Stomach (tissue), 8 donors: ENCODE measurements at regions not wholly inside any gene's neighbourhood (a gene's known extent, or its start where the extent isn't known, plus 50 kb on each side); places are given as distances from the start of the nearest gene placed in this dataset.

Experiments
- DNase-seq, 2 donors: peaks; one replicate each; pipeline versions ENCODE4 v3.0.0 to v3.0.0-alpha.2; 2013 to 2019
- H3K27ac ChIP-seq, 5 donors: fragments of 200-600 bp in 4 of 5; sonication (generic) in 4 of 5; one replicate each; pipeline ENCODE4 v1.5.1; 2013 to 2019; ENCODE audit warnings: mild to moderate bottlenecking in 1 of 5, moderate library complexity in 1 of 5
- H3K27me3 ChIP-seq, 3 donors: fragments of 200-600 bp; sonication (generic); one replicate each; pipeline ENCODE4 v1.5.1; 2017 to 2019; ENCODE audit warnings: mixed run types in 1 of 3
- H3K36me3 ChIP-seq, 4 donors: fragments of 200-600 bp; sonication (generic); 1 replicate in 3 of 4; 2 replicates in 1 of 4; pipeline ENCODE4 v1.5.1; 2016 to 2019
- H3K4me1 ChIP-seq, 4 donors: fragments of 200-600 bp; sonication (generic); one replicate each; pipeline ENCODE4 v1.5.1; 2016 to 2019
- H3K4me3 ChIP-seq, 4 donors: fragments of 200-600 bp; sonication (generic) in 3 of 4; one replicate each; pipeline ENCODE4 v1.5.1; 2016 to 2019; ENCODE audit warnings: mild to moderate bottlenecking in 1 of 4
- H3K9me3 ChIP-seq, 4 donors: fragments of 200-600 bp; sonication (generic); one replicate each; pipeline ENCODE4 v1.5.1; 2016 to 2019
- CTCF ChIP-seq, 7 experiments: fragments of 450-650 bp in 4 of 7; fragments of 200-600 bp in 3 of 7; sonication (generic) in 3 of 7; IDR thresholded peaks; one replicate each; pipeline ENCODE4 v1.5.1; 2016 to 2019; ENCODE audit warnings: antibody characterized with exemption in 7 of 7, control low read depth in 2 of 7, mild to moderate bottlenecking in 1 of 7
- EP300 ChIP-seq: sonication (generic); formaldehyde crosslinking; IDR thresholded peaks from one replicate; pipeline ENCODE4 v1.6.1; 2017; ENCODE audit warnings: antibody characterized with exemption
- POLR2A ChIP-seq, 4 donors: fragments of 450-650 bp; IDR thresholded peaks; one replicate each; pipeline ENCODE4 v1.6.1; 2016; ENCODE audit warnings: antibody characterized with exemption in 4 of 4, control low read depth in 2 of 4, mild to moderate bottlenecking in 1 of 4, moderate library complexity in 1 of 4
- POLR2AphosphoS5 ChIP-seq, 3 donors: sonication (generic); formaldehyde crosslinking; IDR thresholded peaks; one replicate each; pipeline ENCODE4 v1.6.1; 2016; ENCODE audit warnings: antibody characterized with exemption in 3 of 3
- WGBS, 5 donors: extraction: QIAGEN DNeasy Blood & Tissue Kit in 3 of 5; methylation state at CpG; one replicate each; pipeline versions ENCODE4 v1.1.5 to v1.1.7; 2013 to 2018; 5-methylcytosine and 5-hydroxymethylcytosine counted together
- intact Hi-C: fragments of 100-400 bp; cut with DNase I; formaldehyde crosslinking; loops from one replicate; pipeline ENCODE4 v1.15.1; 2023; ENCODE audit warnings: low total_unique reads
- donor health status: healthy with polysubstance abuse.
- donor health status: Bipolar disorder and iron deficiency.
- donor health status: healthy.

- H3K27ac ChIP-seq, result no peak overlapping the region
- no peaks in the 10 kb centered on the region for H3K9me3 ChIP-seq
- DNase-seq, result no peak
- no peaks in the 10 kb centered on the region for H3K27me3 ChIP-seq
- intact Hi-C loops, result no loop called here
- H3K4me1 ChIP-seq, result no peaks in the 10 kb centered on the region
- WGBS, 5 donors, result 81 to 84% (median 82%) methylated on average over 11 of the region's 11 CpGs
- no peak overlapping the region for H3K4me3 ChIP-seq
- TF ChIP-seq POLR2A (IDR thresholded peaks at IDR 0.05) (no peak), POLR2AphosphoS5 (IDR thresholded peaks at IDR 0.05) (no peak), CTCF (IDR thresholded peaks at IDR 0.05) (no peak), EP300 (no peak)
- H3K36me3 ChIP-seq, result peaks cover 0 to 43% (median 32%) of the 10 kb centered on the region in 4 donors
Measured at GRCh38 chr14:100467046-100467750, 120.0 kb downstream of the BEGAIN start.

- Histone ChIP-seq H3K9me3 (no peaks in the 10 kb centered on the region), H3K4me1 (no peaks in the 10 kb centered on the region), H3K36me3 (peaks cover 0 to 43% (median 32%) of the 10 kb centered on the region in 4 donors), H3K4me3 (no peak overlapping the region), H3K27ac (no peak overlapping the region), H3K27me3 (no peaks in the 10 kb centered on the region)
- intact Hi-C loops, result no loop called here
- WGBS, 5 donors, result 87 to 91% (median 88%) methylated on average over 13 to 17 of the region's 17 CpGs
- no peak for DNase-seq
- TF ChIP-seq EP300 (no peak), CTCF (IDR thresholded peaks at IDR 0.05) (no peak), POLR2A (IDR thresholded peaks at IDR 0.05) (no peak), POLR2AphosphoS5 (IDR thresholded peaks at IDR 0.05) (no peak)
Measured at GRCh38 chr14:100467939-100468338, 119.3 kb downstream of the BEGAIN start.

GRCh38 chr14:100468557-100468956, 118.7 kb downstream of the BEGAIN start:
- no peak for DNase-seq
- Histone ChIP-seq H3K4me1 (no peaks in the 10 kb centered on the region), H3K9me3 (no peaks in the 10 kb centered on the region), H3K36me3 (peaks cover 0 to 43% (median 32%) of the 10 kb centered on the region in 4 donors), H3K27me3 (no peaks in the 10 kb centered on the region), H3K27ac (no peak overlapping the region), H3K4me3 (no peak overlapping the region)
- 75 to 84% (median 77%) methylated on average over 9 of the region's 9 CpGs for WGBS, 5 donors
- TF ChIP-seq POLR2AphosphoS5 (IDR thresholded peaks at IDR 0.05) (no peak), POLR2A (IDR thresholded peaks at IDR 0.05) (no peak), EP300 (no peak), CTCF (IDR thresholded peaks at IDR 0.05) (no peak)
- intact Hi-C loops, result no loop called here

GRCh38 chr14:100469632-100470522, 117.3 kb downstream of the BEGAIN start:
- peaks cover 0 to 43% (median 32%) of the 10 kb centered on the region in 4 donors for H3K36me3 ChIP-seq
- H3K4me1 ChIP-seq, result no peaks in the 10 kb centered on the region
- no peaks in the 10 kb centered on the region for H3K27me3 ChIP-seq
- no peaks in the 10 kb centered on the region for H3K9me3 ChIP-seq
- intact Hi-C loops, result no loop called here
- no peak overlapping the region for H3K4me3 ChIP-seq
- no peak for TF ChIP-seq CTCF (IDR thresholded peaks at IDR 0.05)
- no peak for TF ChIP-seq POLR2A (IDR thresholded peaks at IDR 0.05)
- TF ChIP-seq EP300, result no peak
- no peak for TF ChIP-seq POLR2AphosphoS5 (IDR thresholded peaks at IDR 0.05)
- WGBS, 5 donors, result 93 to 99% (median 97%) methylated on average over 6 of the region's 6 CpGs
- H3K27ac ChIP-seq, result no peak overlapping the region
- DNase-seq, result no peak
